Stimulated activated CD4-positive, alpha-beta T cell treated with anti-CD3 and anti-CD28 coated beads, TNF-alpha, amount 100 ng/mL, for 1 hour (primary cell): ENCODE measurements at regions not wholly inside any gene's neighbourhood (a gene's known extent, or its start where the extent isn't known, plus 50 kb on each side); places are given as distances from the start of the nearest gene placed in this dataset.

Experiments used
- DNase-seq, 3 donors: peaks; one replicate each; pipeline ENCODE4 v3.0.0-alpha.2; 2020; ENCODE audit warnings: low read depth in 3 of 3, low spot score in 1 of 3

GRCh38 chr2:219987830-219988229, 360.4 kb downstream of the SLC4A3 start:
- DNase-seq, result no peak

- DNase-seq, result no peak
Measured at GRCh38 chr2:219989744-219990143, 362.3 kb downstream of the SLC4A3 start.

GRCh38 chr2:219991116-219991515, 363.7 kb downstream of the SLC4A3 start:
- no peak for DNase-seq

DNA sequence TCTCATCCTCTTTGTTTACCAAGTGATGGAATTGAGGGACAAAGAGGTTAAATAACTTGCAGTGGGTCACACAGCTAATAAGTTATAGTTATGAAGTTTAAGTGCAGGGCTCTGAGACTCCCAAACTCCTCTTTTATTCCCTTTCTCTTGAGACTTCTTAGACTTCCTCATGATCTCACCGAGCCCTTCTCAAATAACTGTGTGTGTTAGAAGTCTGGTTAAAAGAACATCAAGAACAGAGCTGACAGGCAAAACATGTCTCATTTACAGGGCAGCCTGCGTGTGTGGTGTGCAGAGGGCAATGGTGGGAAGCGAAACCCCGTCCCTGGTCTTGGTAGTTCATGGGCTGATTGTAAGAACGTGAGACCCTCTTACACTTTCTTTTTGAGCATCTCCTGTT, 368.0 kb downstream of the SLC4A3 start:
- no peak for DNase-seq

DNA sequence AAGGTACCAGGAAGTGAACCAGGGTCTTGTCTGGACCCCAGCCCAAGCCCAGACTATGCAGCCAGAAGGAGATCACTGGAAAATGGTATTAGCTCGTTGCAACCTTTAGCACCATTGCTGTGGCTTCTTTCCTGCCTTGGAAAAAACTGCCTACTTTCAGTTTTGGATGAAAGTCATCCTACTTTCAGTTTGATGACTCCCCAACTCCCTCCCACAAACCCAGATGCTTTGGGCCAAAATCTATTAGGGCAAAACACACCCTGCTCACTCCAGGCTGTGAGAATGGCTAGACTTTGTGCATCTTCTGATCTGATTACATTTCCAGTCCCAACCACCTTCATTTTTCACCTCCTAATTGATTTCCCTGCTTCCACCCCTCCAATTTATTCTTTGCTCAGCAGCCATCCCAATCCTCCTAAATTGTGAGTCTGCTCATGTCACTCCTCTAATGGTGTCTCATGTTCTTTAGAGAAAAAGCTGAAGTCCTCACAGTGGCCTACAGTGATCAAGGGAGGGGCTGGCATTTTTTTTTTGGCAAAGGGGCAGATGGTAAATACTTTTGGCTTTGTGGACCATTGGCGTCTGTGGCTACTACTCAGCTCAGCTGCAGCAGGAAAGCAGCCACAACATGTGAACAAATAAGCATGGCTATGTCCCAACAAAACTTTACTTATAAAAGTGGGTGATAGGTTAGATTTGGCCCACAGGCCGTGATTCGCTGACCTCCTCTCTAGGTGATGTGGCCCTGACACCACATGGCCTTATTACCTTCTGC, 368.7 kb downstream of the SLC4A3 start:
- no peak for DNase-seq

DNA sequence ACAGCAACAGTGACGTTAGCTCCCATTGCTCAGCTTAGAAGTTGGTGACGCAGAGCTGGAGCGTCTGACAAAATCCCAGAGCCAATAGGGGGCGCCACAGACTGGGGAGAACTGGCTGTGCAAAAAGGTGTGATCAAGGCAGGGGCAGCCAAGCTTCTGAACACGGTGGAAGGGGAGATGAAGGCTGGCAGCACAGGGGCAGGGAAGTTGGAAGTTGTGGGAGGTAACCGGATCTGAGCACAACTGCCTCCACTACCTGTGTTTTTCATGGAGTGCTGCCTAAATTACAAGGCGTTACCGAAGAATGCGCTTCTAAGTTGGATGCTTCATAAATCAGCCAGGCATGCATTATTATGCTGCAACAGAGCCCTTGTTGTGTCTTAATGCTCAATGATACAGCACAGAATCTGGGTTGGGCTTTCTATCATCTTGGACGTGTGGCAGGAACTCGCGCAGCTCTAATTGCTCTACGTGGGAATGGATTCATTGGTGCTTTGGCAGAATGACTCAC, 370.0 kb downstream of the SLC4A3 start:
- DNase-seq, result no peak

GRCh38 chr2:219998107-219998506, 370.7 kb downstream of the SLC4A3 start:
- DNase-seq, result no peak

DNA sequence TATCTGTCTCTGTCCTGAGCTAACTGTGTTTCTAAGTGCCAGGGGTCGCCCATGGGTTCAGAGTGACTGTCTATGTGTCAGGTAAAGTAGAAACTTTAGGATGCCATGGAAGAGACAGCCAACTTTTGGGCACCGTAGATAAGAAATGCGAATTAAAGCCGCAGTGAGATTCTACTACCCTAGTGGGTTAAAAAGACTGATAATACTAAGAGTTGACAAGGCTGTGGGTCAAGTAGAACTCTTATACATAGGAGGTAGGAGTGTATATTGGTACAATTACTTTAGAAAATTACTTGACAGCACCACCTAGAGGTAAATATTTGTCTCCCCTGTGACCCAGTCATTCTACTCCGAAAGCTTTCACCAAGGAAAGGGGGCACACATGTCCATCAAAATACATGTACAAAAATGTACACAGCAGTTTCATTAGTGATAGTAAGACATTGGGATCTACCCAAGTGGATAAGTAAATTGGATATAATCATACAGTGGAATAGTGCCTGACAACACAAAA, 371.3 kb downstream of the SLC4A3 start:
- DNase-seq, result no peak

DNA sequence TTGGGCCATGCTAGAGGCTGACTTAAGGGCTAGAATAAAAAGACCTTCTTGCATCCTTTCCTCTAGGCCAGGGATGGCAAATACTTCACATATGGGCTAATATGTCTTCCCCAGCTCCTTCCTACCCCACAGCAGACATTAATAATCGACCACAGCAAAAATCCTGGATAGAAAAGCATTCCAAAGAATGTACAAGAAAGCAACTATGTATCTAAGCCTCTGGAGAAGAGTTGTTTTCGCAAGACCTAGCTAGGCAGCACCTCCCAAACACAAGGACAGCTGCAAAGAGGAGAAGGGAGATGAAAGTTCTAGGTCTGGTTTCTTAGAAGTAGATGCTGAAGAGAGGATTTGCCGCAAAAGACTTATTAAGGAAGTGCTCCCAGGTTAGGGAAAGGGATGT, 372.6 kb downstream of the SLC4A3 start:
- no peak for DNase-seq

DNA sequence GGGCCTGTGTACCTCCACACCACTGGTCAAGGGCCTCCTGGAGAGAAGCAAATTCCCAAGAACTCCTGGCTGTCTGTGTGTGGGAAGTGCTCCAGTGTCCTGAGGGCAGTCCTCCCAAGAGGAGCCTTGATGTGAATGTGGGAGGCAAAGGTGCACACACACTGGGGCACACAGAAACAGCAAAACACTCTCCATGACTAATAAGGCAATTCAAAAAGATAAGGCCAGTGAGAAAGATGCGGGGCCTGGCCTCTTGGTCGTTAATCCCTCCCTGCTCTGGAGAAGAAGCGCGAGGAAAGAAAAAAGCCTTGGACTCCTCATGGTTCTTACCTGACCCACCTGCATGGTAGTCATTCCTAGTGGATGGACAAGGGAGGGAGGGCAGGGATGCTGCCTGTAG, 373.2 kb downstream of the SLC4A3 start:
- DNase-seq, result no peak

DNA sequence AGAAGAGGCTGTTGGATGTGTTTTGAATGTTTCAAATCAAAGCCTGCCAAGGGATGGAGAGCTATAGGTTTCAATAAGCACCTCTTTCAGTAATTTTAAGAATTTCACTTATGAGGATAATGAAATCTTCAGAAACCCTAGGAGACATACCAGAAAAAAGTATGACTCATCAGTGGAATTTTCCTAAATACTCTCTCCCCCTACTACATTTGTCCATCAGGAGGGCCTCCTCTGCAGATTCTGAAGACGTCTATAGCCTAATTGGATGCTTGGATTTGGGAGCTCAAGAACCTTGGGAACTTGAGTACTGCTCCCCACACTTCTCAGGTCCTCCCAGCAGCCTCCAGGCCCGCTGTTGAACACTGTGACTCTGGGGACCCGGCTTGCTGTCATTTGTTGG, 374.3 kb downstream of the SLC4A3 start:
- DNase-seq, result no peak

- no peak for DNase-seq
Measured at GRCh38 chr2:220002251-220002650, 374.8 kb downstream of the SLC4A3 start.

GRCh38 chr2:220002699-220003098, 375.3 kb downstream of the SLC4A3 start:
- no peak for DNase-seq

- no peak for DNase-seq
Measured at GRCh38 chr2:220005362-220005761, 377.9 kb downstream of the SLC4A3 start.

DNA sequence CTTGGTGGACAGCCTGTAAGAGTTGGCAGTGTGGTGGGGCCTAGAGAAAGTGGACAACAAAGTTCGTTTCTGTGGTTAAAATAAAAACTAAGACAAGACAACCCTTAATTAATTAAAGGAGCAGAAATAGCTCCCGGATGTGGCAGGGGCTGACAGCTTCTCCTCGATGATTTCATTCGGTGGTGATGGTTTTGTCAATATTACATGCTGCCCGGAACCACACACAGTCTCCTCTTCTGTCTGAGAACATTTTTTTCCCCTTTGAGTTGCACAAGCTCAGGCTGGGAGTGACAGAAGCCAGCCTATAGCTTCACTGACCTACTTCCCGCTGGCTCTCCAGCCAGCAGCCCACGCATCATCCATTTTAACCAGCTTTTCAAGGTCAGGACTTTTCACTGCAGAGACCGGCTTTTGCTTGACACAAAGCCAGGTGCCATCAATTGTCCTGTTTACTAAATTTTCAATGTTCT, 378.8 kb downstream of the SLC4A3 start:
- DNase-seq, result no peak

GRCh38 chr2:220011859-220012258, 384.4 kb downstream of the SLC4A3 start:
- DNase-seq, result no peak

- no peak for DNase-seq
Measured at GRCh38 chr2:220014961-220015360, 387.5 kb downstream of the SLC4A3 start.

DNA sequence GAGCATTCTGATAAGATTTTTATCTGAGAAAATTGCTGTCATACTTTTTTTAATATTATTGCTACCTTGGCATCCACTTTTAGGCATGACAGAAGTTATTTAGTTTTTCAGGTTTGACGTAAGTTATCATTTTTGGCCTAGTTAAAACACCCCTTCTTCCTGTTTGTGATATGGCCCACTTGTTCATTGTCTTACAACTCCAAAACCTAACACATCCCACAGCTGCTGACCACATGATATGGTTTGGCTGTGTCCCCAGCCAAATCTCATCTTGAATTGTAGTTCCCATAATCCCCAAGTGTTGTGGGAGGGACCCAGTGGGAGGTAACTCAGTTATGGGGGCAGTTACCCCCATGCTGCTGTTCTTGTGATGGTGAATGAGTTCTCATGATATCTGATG, 388.1 kb downstream of the SLC4A3 start:
- no peak for DNase-seq

DNA sequence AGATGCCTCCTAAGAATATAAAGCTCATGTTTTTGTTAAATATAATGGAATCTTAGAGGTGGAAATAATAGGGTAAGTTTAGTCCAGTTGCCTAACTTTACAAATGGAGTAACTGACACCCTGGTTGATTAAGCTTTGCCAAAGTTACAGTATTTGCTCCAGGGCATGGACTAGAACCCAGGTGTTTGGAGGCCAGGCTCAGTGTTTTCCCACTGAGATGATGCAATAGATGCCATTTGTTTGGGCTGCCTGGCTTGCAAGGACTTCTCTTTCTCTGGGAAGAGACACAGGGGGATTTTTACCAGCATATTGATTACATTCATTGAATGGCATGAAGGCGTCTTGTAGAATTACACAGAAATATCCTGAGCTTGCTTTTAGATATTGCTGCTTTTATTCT, 397.8 kb downstream of the SLC4A3 start:
- no peak for DNase-seq

DNA sequence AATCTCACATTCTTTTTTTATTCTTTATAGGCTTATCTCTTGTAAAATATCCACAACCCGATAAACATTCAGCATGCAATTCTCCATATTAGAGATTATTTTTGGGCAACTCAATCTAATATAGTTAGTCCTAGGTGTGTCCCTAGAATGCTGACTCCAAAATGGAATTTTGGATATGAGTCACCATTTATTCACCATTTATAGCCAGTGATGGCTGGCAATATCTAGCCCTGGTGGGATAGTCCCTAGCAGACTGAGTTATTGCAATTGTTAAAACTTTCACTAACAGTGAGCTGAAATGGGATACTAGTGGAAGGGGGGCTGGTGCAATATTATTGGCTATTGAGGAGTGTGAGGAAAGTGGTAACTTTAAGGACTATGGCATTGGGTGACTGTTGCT, 401.6 kb downstream of the SLC4A3 start:
- no peak for DNase-seq

DNA sequence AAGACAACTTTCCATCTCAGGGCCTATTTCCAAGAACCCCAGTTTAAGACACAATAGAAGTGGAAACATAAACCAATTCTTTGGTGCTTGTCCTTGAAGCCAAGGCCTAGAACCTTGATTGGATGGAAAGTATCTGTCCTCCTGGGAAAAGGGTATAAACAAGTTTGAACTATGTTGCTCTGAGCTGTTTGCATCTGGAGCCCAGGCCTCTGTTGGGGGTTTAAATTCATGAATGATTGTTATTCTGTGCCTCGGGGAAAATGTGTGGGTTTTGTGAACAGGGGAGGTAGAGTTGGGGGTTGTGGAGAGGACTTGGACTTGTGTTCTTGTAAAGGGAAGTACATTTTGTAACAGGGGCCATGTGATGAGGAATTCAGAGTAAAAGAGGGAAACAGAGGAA, 406.1 kb downstream of the SLC4A3 start:
- DNase-seq, result no peak

- DNase-seq, result no peak
Measured at GRCh38 chr2:220034426-220035130, 407.1 kb downstream of the SLC4A3 start.
